ENCODE measurements at regions not wholly inside any gene's neighbourhood (a gene's known extent, or its start where the extent isn't known, plus 50 kb on each side); places are given as distances from the start of the nearest gene placed in this dataset.

GRCh38 chr6:159349915-159350314 is 180.7 kb downstream of the FNDC1 start:
- TF ChIP-seq POLR2AphosphoS5 (IDR thresholded peaks at IDR 0.05; ENCODE audit: low read depth, low read length) (no peak), SIN3A (IDR thresholded peaks at IDR 0.05; ENCODE audit: borderline replicate concordance, insufficient read depth, low read length) (no peak), TAF1 (IDR thresholded peaks at IDR 0.05; ENCODE audit: borderline replicate concordance, insufficient read depth, low read length) (no peak), FOXP2 (optimal IDR thresholded peaks at IDR 0.05; ENCODE audit: borderline replicate concordance, extremely low read depth, extremely low read length, insufficient read depth) (no peak), REST (IDR thresholded peaks at IDR 0.05; ENCODE audit: insufficient read depth in 1 of 2, low read depth in 2 of 2, low read length in 2 of 2) (no peak)

GRCh38 chr6:159343709-159344108 is 174.5 kb downstream of the FNDC1 start:
- TF ChIP-seq SIN3A (IDR thresholded peaks at IDR 0.05; ENCODE audit: borderline replicate concordance, insufficient read depth, low read length) = no peak
- no peak for TF ChIP-seq TAF1 (IDR thresholded peaks at IDR 0.05; ENCODE audit: borderline replicate concordance, insufficient read depth, low read length)
- TF ChIP-seq POLR2AphosphoS5 (IDR thresholded peaks at IDR 0.05; ENCODE audit: low read depth, low read length) = no peak
- TF ChIP-seq REST (IDR thresholded peaks at IDR 0.05; ENCODE audit: insufficient read depth in 1 of 2, low read depth in 2 of 2, low read length in 2 of 2) = no peak
- TF ChIP-seq FOXP2 (optimal IDR thresholded peaks at IDR 0.05; ENCODE audit: borderline replicate concordance, extremely low read depth, extremely low read length, insufficient read depth) = no peak

GRCh38 chr6:159342146-159342545 is 172.9 kb downstream of the FNDC1 start:
- TF ChIP-seq TAF1 (IDR thresholded peaks at IDR 0.05; ENCODE audit: borderline replicate concordance, insufficient read depth, low read length) = no peak
- no peak for TF ChIP-seq POLR2AphosphoS5 (IDR thresholded peaks at IDR 0.05; ENCODE audit: low read depth, low read length)
- TF ChIP-seq REST (IDR thresholded peaks at IDR 0.05; ENCODE audit: insufficient read depth in 1 of 2, low read depth in 2 of 2, low read length in 2 of 2) = no peak
- TF ChIP-seq FOXP2 (optimal IDR thresholded peaks at IDR 0.05; ENCODE audit: borderline replicate concordance, extremely low read depth, extremely low read length, insufficient read depth) = no peak
- no peak for TF ChIP-seq SIN3A (IDR thresholded peaks at IDR 0.05; ENCODE audit: borderline replicate concordance, insufficient read depth, low read length)

GRCh38 chr6:159334068-159334467 is 164.9 kb downstream of the FNDC1 start:
- TF ChIP-seq TAF1 (IDR thresholded peaks at IDR 0.05; ENCODE audit: borderline replicate concordance, insufficient read depth, low read length) (no peak), POLR2AphosphoS5 (IDR thresholded peaks at IDR 0.05; ENCODE audit: low read depth, low read length) (no peak), REST (IDR thresholded peaks at IDR 0.05; ENCODE audit: insufficient read depth in 1 of 2, low read depth in 2 of 2, low read length in 2 of 2) (no peak), SIN3A (IDR thresholded peaks at IDR 0.05; ENCODE audit: borderline replicate concordance, insufficient read depth, low read length) (no peak), FOXP2 (optimal IDR thresholded peaks at IDR 0.05; ENCODE audit: borderline replicate concordance, extremely low read depth, extremely low read length, insufficient read depth) (no peak)

- no peak for TF ChIP-seq POLR2AphosphoS5 (IDR thresholded peaks at IDR 0.05; ENCODE audit: low read depth, low read length)
- no peak for TF ChIP-seq REST (IDR thresholded peaks at IDR 0.05; ENCODE audit: insufficient read depth in 1 of 2, low read depth in 2 of 2, low read length in 2 of 2)
- no peak for TF ChIP-seq TAF1 (IDR thresholded peaks at IDR 0.05; ENCODE audit: borderline replicate concordance, insufficient read depth, low read length)
- no peak for TF ChIP-seq SIN3A (IDR thresholded peaks at IDR 0.05; ENCODE audit: borderline replicate concordance, insufficient read depth, low read length)
- no peak for TF ChIP-seq FOXP2 (optimal IDR thresholded peaks at IDR 0.05; ENCODE audit: borderline replicate concordance, extremely low read depth, extremely low read length, insufficient read depth)
Measured at GRCh38 chr6:159331451-159331850, 162.3 kb downstream of the FNDC1 start.
